ENCODE measurements at regions not wholly inside any gene's neighbourhood (a gene's known extent, or its start where the extent isn't known, plus 50 kb on each side); places are given as distances from the start of the nearest gene placed in this dataset.
"Not testable (repeated sequence)": the region's sequence is repeated elsewhere in the genome, so short reads cannot be mapped to it uniquely, and the experiment has no call there.

DNA sequence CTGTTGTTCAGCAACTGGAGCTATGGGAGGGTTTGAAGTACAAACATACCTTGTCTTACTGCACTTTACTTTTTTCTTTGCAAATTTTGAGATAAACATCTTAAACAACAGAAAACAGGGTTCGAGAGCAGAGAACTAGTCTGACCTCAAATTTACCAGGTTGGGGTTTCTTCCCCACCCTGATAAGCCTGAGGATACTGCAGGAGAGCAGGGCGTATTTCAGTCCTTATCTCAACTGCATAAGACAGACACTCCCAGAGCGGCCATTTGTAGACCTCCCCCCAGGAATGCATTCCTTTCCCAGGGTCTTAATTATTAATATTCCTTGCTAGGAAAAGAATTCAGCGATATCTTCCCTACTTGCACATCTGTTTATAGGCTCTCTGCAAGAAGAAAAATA lies 242.1 kb upstream of the DDHD1 start:
- H3K4me3 ChIP-seq, H3K27ac ChIP-seq: not testable (repeated sequence)

- Histone ChIP-seq H3K4me3 (no peak overlapping the region), H3K27ac (peak overlapping the region in 2 of 21 experiments; percentile 5 to 68)
These were observed 238.6 kb upstream of the DDHD1 start for GRCh38 chr14:53391631-53392285.

DNA sequence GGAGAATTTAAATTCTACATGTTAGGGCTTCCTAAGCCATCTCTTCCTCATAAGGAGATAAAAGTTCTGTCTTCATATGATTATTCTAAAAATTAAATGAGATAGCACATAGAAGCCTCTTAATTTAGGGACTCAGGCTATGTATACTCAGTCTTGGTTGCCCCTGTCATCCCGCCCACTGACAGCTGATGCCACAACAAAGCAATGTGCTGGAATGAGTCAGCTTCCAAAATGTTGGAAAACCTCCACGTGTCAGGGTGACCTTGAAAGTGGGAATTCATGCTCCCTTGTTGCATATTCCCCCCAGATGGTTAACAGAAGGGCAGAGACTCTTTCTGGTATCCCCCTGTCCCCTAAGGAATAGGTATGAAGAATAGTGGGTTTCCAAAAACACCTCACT lies 238.0 kb upstream of the DDHD1 start:
- Histone ChIP-seq H3K27ac (no peak overlapping the region), H3K4me3 (no peak overlapping the region)

- Histone ChIP-seq H3K27ac (no peak overlapping the region), H3K4me3 (no peak overlapping the region)
These were observed 236.9 kb upstream of the DDHD1 start for GRCh38 chr14:53390008-53390407.

DNA sequence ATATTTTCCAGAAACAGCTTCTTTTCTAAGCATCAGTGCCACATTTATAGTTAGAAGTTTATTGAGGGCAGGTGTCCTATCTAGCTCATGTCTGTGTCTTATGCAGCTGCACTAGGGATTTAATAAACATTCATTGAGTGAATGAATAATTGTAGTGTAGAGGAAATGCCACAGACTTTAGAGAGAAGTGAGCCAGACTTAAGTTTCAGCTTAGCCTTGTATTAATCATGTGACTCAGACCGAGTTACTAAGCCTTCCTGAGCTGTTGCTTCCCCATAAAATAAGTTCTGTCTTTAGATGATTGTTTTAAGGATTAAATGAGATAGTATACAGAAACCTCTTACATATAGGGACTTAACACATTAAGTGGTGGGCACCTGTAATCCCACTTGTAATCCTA lies 236.1 kb upstream of the DDHD1 start:
- no peak overlapping the region for H3K4me3 ChIP-seq
- no peak overlapping the region for H3K27ac ChIP-seq

GRCh38 chr14:53386362-53386761 lies 233.2 kb upstream of the DDHD1 start:
- no peak overlapping the region for H3K27ac ChIP-seq
- no peak overlapping the region for H3K4me3 ChIP-seq

DNA sequence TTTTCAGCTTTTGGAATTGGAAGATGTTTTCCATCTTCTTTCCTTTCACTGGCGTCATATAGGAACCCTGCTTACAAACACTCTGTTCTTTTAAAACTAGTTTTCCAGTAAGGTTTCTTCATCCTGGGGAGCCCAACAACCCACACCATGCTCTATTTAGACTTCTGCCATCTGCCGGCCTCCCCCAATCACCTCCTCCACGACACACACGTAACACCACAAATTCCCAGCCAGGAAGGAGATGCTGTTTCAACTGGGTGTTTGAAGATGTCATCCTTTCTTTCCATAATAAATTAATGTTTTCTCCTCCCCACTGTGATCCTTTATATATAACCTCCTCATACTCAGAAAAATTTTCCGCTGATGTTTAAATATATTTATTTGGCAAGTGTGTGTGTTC lies 231.4 kb upstream of the DDHD1 start:
- Histone ChIP-seq H3K4me3 (no peak overlapping the region), H3K27ac (no peak overlapping the region)

DNA sequence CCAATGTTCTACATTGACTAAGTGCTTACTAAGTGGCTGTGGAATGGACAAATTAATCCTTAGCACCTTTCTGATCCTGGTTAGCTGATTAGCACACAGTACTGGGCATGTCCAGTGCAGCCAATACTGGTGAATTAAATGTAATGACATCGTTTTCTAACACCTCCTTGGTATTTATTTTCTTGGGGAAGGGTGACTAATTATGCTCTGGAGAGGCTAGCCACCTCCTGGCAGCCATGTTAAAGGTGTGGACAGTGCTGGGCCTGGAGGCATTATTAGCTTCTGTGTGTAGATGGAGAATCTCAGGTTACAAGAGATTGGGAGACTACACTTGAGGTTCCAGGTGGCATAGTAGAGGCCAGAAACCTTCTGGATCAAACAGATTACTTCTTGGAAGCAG lies 230.9 kb upstream of the DDHD1 start:
- no peak overlapping the region for H3K27ac ChIP-seq

GRCh38 chr14:53381895-53382294 lies 228.8 kb upstream of the DDHD1 start:
- no peak overlapping the region for H3K4me3 ChIP-seq

More for the DNA sequence above, 230.9 kb upstream of the DDHD1 start:
- no peak overlapping the region for H3K4me3 ChIP-seq

GRCh38 chr14:53380867-53381225 lies 227.7 kb upstream of the DDHD1 start:
- Histone ChIP-seq H3K27ac (no peak overlapping the region), H3K4me3 (no peak overlapping the region)

More at GRCh38 chr14:53381895-53382294, 228.8 kb upstream of the DDHD1 start:
- no peak overlapping the region for H3K27ac ChIP-seq

DNA sequence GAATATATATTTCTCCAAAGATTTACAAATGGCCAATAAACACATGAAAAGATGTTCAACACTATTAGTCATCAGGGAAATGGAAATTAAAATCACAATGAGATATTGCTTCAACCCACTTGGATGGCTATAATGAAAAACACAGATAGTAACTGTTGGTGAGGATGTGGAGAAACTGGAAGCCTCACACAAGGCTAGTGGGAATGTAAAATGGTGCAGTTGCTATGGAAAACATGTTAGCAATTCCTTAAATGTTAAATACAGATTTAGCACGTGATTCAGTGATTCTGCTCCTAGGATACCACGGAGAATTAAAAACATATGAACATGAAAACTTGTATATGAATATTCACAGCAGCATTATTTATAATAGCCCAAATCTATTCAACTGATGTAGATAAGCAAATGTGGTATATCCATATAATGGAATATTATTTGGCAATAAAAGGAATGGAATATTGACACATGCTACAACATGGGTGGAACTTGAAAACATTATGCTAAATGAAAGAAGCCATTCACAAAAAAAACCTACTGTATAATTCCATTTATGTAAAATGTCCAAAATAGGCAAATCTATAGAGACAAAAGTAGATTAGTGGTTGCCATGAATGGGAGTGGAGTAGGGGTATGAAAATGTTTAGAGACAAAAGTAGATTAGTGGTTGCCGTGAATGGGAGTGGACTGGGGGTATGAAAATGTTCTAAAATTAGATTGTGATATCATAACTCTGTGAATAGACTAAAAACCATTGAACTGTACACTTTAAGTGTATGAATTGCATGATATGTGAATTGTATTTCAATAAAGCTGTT lies 227.1 kb upstream of the DDHD1 start:
- Histone ChIP-seq H3K27ac (no peak overlapping the region), H3K4me3 (no peak overlapping the region)

DNA sequence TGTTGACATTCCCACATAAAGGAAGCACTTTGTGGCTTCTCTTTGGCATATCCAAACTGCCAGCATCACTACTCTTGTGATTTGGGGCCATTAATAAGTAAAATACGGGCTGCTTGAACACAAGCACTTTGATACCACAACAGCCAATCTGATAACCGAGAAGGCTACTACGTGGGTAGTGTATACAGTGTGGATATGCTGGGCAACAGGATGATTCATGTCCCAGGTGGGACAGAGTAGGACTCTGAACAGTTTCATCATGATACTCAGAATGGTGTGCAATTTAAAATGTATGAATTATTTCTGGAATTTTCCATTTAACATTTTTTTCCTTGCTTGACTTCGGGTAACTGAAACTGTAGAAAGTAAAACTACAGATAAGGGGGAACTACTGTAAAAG lies 225.0 kb upstream of the DDHD1 start:
- H3K4me3 ChIP-seq, result no peak overlapping the region
- H3K27ac ChIP-seq, result no peak overlapping the region

DNA sequence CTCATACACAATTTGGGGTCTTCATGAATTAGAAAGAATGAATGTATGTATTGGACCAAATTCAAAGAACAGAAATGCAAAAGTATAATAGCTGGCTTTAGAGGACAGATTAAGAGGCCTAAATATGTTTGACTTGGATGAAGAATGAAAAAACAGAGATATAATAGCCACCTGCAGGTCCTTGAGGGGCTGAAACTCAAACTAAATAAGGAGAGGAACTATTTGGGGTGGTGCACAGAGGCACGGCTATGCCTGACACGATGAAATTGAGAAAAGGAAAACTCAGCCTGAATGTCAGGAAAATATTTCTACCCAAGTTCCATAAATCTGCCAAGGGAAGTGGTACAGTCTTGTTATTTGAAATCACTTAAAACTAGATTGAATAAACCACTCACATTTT lies 222.9 kb upstream of the DDHD1 start:
- H3K27ac ChIP-seq, result no peak overlapping the region

DNA sequence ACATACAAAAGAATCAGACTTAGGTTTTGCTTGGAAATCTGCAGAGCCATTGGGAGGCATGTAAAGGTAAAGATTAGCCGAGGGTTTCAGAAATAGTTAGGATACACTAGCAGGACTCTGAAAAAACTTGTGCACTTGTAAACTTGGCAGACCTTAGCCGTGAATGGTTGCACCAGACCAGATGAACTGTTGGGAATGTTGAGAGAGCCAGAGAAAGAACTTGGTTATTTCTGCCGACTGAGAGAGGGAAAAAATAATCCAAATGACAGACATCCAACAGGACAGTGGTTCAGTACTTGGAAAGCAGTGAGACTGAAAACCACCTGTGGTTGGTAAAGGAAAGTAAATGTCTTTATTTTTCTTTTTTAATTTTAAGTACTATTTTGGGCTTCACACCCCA lies 222.5 kb upstream of the DDHD1 start:
- H3K4me3 ChIP-seq, result no peak overlapping the region
- H3K27ac ChIP-seq, result no peak overlapping the region

More for the DNA sequence above, 222.9 kb upstream of the DDHD1 start:
- H3K4me3 ChIP-seq, result no peak overlapping the region

DNA sequence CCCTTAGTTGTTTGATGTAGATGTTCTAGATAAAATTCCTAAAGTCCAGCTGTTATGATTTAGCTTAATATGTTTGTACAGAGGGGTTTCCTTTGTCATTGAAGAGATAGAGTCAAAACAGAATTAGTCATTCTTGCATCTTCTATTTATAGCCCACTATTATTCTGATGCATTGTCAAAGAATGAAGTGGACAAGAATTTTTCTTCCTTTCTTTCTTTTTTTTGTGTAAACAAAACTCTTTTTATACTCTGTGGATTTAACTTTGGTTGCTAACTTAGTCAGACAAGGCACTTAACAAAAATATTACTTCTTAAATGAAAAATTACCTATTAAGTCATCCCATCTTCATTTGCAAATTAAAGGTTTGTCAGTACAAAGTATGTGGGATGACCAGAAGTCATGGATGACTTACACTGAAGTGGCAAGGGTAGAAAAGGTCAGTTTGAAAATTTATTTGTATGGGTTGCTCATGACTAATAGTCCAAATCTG lies 215.6 kb upstream of the DDHD1 start:
- Histone ChIP-seq H3K27ac (peak overlapping the region in 10 of 21 experiments; percentile 19 to 85 (median 60)), H3K4me3 (no peak overlapping the region)

DNA sequence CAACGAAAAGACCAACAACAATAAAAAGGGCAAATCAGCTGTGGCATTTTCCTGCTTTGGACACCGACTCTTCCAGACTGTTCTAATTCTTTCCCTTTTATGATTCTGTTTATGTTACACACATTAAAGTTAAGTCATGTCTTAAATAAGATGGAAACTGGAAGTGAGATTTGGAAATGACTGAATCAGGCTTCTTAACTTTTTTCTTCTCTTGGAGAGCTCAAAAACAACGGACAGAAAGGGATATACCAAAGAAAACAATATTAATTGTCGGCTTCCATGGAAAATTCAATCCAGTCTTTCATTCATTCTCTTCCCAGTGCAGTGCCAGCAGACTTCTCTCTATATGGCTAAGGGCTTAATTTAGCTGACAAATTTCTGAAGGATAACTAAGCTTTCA lies 214.9 kb upstream of the DDHD1 start:
- Histone ChIP-seq H3K27ac (peak overlapping the region in 11 of 21 experiments; percentile 19 to 85 (median 56)), H3K4me3 (no peak overlapping the region)

DNA sequence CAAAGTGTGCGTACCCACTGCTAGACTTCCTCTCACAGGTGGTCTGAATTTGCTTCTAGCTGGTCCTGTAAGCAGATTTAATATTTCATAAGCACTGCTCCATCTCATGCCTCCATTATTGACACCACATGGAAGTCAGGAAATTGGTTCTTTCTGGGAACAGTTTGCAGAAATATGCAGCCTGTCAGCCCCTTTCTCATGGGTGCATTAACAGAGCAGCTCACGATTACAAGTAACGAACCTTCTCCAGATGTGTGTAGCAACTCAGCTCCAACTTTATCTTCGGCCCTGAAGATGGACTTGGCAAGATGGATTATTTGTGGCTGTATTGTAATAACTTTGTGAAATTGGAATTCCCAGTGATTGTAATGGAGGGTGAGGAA lies 214.5 kb upstream of the DDHD1 start:
- Histone ChIP-seq H3K4me3 (no peak overlapping the region), H3K27ac (peak overlapping the region in 7 of 21 experiments; percentile 47 to 85 (median 64))

- Histone ChIP-seq H3K27ac (peak overlapping the region in 2 of 21 experiments; percentile 15 to 56), H3K4me3 (no peak overlapping the region)
These were observed 212.5 kb upstream of the DDHD1 start for GRCh38 chr14:53365486-53366130.

DNA sequence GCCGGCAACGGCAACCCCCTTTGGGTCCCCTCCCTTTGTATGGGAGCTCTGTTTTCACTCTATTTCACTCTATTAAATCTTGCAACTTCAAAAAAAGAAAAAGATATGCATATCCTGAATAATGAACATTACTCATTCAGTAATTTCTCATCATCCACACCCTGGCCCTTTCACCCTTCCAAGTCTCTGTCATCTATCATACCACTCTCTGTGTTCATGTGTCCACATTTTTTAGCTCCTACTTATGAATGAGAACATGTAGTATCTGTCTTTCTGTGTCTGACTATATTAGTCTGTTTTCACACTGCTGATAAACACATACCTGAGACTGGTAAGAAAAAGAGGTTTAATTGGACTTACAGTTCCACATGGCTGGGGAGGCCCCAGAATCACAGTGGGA lies 209.8 kb upstream of the DDHD1 start:
- H3K27ac ChIP-seq, H3K4me3 ChIP-seq: not testable (repeated sequence)

GRCh38 chr14:53360829-53361228 lies 207.7 kb upstream of the DDHD1 start:
- H3K27ac ChIP-seq, result no peak overlapping the region
- H3K4me3 ChIP-seq, result no peak overlapping the region

DNA sequence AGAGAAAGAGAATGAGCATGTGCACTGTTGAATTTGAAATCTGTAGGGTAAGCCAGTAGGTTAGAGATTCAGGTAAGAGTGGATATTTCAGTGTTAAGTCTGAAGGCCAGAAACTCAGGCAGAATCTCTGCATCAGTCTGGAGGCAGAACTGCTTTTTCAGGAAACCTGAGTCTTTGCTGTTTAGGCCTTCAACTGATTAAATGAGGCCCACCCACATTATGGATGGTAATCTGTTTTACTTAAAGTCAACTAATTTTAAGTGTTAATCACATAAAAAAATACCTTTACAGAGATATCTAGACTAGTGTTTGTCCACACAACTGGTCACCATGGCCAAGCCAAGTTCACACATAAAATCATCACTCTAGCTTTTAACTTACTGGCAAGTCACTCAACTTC lies 205.0 kb upstream of the DDHD1 start:
- H3K27ac ChIP-seq, result no peak overlapping the region
- no peak overlapping the region for H3K4me3 ChIP-seq

Measured in skin epidermis (tissue), 12 donors.